ENCODE measurements at regions not wholly inside any gene's neighbourhood (a gene's known extent, or its start where the extent isn't known, plus 50 kb on each side); places are given as distances from the start of the nearest gene placed in this dataset.

DNA sequence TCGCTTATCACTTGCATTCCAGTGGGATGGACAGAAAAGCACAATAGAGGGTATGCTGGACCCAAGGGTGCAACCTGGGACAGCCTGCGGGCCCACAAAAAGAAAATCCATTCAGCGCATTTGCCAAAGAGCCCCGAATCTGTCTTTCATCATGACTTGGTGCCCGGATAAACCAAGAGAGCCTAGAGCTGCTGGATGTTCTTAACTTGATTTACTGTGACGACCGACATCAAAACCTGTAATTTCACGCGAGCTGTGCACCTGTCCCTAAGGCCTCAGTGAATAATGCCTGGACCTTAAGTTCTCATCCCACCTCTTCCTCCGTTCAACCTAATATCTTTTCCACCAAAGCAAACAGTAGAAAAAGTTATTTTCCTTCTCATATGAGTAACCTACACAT lies 115.5 kb upstream of the ACKR3 start:
- TF ChIP-seq, protein P1, sequence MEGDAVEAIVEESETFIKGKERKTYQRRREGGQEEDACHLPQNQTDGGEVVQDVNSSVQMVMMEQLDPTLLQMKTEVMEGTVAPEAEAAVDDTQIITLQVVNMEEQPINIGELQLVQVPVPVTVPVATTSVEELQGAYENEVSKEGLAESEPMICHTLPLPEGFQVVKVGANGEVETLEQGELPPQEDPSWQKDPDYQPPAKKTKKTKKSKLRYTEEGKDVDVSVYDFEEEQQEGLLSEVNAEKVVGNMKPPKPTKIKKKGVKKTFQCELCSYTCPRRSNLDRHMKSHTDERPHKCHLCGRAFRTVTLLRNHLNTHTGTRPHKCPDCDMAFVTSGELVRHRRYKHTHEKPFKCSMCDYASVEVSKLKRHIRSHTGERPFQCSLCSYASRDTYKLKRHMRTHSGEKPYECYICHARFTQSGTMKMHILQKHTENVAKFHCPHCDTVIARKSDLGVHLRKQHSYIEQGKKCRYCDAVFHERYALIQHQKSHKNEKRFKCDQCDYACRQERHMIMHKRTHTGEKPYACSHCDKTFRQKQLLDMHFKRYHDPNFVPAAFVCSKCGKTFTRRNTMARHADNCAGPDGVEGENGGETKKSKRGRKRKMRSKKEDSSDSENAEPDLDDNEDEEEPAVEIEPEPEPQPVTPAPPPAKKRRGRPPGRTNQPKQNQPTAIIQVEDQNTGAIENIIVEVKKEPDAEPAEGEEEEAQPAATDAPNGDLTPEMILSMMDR (IDR thresholded peaks at IDR 0.05): no peak
- no peak for TF ChIP-seq POLR2AphosphoS5 (IDR thresholded peaks at IDR 0.05)
- no peak for TF ChIP-seq POLR2A (IDR thresholded peaks at IDR 0.05)

All from breast epithelium (tissue), 3 donors.